Suprapubic skin (tissue), 4 donors: ENCODE measurements at regions not wholly inside any gene's neighbourhood (a gene's known extent, or its start where the extent isn't known, plus 50 kb on each side); places are given as distances from the start of the nearest gene placed in this dataset.

ENCODE experiments used
- DNase-seq, 2 donors: peaks; one replicate each; pipeline ENCODE4 v3.0.0-alpha.2; 2019; ENCODE audit warnings: low spot score in 2 of 2
- H3K27ac ChIP-seq: fragments of 200-600 bp; sonication (generic); one replicate; pipeline ENCODE4 v1.5.1; 2019
- H3K27me3 ChIP-seq: fragments of 200-600 bp; sonication (generic); one replicate; pipeline ENCODE4 v1.5.1; 2019
- H3K36me3 ChIP-seq: fragments of 200-600 bp; sonication (generic); one replicate; pipeline ENCODE4 v1.5.1; 2019
- H3K4me1 ChIP-seq: fragments of 200-600 bp; sonication (generic); one replicate; pipeline ENCODE4 v1.5.1; 2019
- H3K4me3 ChIP-seq: fragments of 200-600 bp; sonication (generic); one replicate; pipeline ENCODE4 v1.5.1; 2019; ENCODE audit warnings: mild to moderate bottlenecking
- H3K9me3 ChIP-seq: fragments of 200-600 bp; sonication (generic); one replicate; pipeline ENCODE4 v1.5.1; 2019
- CTCF ChIP-seq, 2 donors: fragments of 200-600 bp in 1 of 2; fragments of 450-650 bp in 1 of 2; sonication (generic) in 1 of 2; IDR thresholded peaks; one replicate each; pipeline ENCODE4 v1.5.1; 2016 to 2019; ENCODE audit warnings: antibody characterized with exemption in 2 of 2, mild to moderate bottlenecking in 1 of 2, moderate library complexity in 1 of 2
- EP300 ChIP-seq: sonication (generic); formaldehyde crosslinking; IDR thresholded peaks from one replicate; pipeline ENCODE4 v1.6.1; 2017; ENCODE audit warnings: antibody characterized with exemption
- POLR2A ChIP-seq, 2 donors: fragments of 450-650 bp; IDR thresholded peaks; one replicate each; pipeline ENCODE4 v1.6.1; 2017; ENCODE audit warnings: antibody characterized with exemption in 2 of 2, mild to moderate bottlenecking in 2 of 2, moderate library complexity in 2 of 2
- POLR2AphosphoS5 ChIP-seq, 3 donors: sonication (generic); formaldehyde crosslinking; IDR thresholded peaks; one replicate each; pipeline ENCODE4 v1.6.1; 2017; ENCODE audit warnings: antibody characterized with exemption in 3 of 3
- WGBS: methylation state at CpG from one replicate; pipeline ENCODE4 v1.1.5; 2018; 5-methylcytosine and 5-hydroxymethylcytosine counted together

GRCh38 chr1:59032228-59032627 is 248.4 kb upstream of the JUN start:
- TF ChIP-seq POLR2AphosphoS5 (IDR thresholded peaks at IDR 0.05) (no peak), EP300 (no peak), POLR2A (IDR thresholded peaks at IDR 0.05) (no peak), CTCF (IDR thresholded peaks at IDR 0.05) (no peak)
- Histone ChIP-seq H3K4me3 (no peak overlapping the region), H3K27me3 (no peaks in the 10 kb centered on the region), H3K4me1 (no peaks in the 10 kb centered on the region), H3K27ac (no peak overlapping the region), H3K9me3 (no peaks in the 10 kb centered on the region), H3K36me3 (no peaks in the 10 kb centered on the region)
- 89% methylated on average over 2 of the region's 2 CpGs for WGBS
- DNase-seq, result no peak

GRCh38 chr1:59033761-59034160 is 249.9 kb upstream of the JUN start:
- Histone ChIP-seq H3K9me3 (no peaks in the 10 kb centered on the region), H3K36me3 (no peaks in the 10 kb centered on the region), H3K4me1 (no peaks in the 10 kb centered on the region), H3K27ac (no peak overlapping the region), H3K4me3 (no peak overlapping the region), H3K27me3 (no peaks in the 10 kb centered on the region)
- 91% methylated on average over 4 of the region's 4 CpGs for WGBS
- TF ChIP-seq POLR2AphosphoS5 (IDR thresholded peaks at IDR 0.05), result no peak
- TF ChIP-seq POLR2A (IDR thresholded peaks at IDR 0.05), result no peak
- TF ChIP-seq CTCF (IDR thresholded peaks at IDR 0.05), result no peak
- TF ChIP-seq EP300, result no peak
- DNase-seq, result no peak

- 84% methylated on average over 10 of the region's 10 CpGs for WGBS
- H3K36me3 ChIP-seq, result no peaks in the 10 kb centered on the region
- no peak overlapping the region for H3K4me3 ChIP-seq
- TF ChIP-seq POLR2A (IDR thresholded peaks at IDR 0.05), result no peak
- no peak for TF ChIP-seq POLR2AphosphoS5 (IDR thresholded peaks at IDR 0.05)
- TF ChIP-seq CTCF (IDR thresholded peaks at IDR 0.05), result no peak
- TF ChIP-seq EP300, result no peak
- no peak for DNase-seq
- no peak overlapping the region for H3K27ac ChIP-seq
- H3K9me3 ChIP-seq, result no peaks in the 10 kb centered on the region
- H3K4me1 ChIP-seq, result peaks cover 3% of the 10 kb centered on the region
- H3K27me3 ChIP-seq, result no peaks in the 10 kb centered on the region
These were observed 251.1 kb upstream of the JUN start for GRCh38 chr1:59034925-59035324.

GRCh38 chr1:59039551-59039950 is 255.7 kb upstream of the JUN start:
- Histone ChIP-seq H3K36me3 (no peaks in the 10 kb centered on the region), H3K4me3 (no peak overlapping the region), H3K9me3 (no peaks in the 10 kb centered on the region), H3K27ac (no peak overlapping the region), H3K4me1 (peaks cover 18% of the 10 kb centered on the region), H3K27me3 (no peaks in the 10 kb centered on the region)
- DNase-seq, result no peak
- WGBS, result 57% methylated on average over 5 of the region's 5 CpGs
- TF ChIP-seq EP300 (no peak), POLR2AphosphoS5 (IDR thresholded peaks at IDR 0.05) (no peak), POLR2A (IDR thresholded peaks at IDR 0.05) (no peak), CTCF (IDR thresholded peaks at IDR 0.05) (no peak)

- no peaks in the 10 kb centered on the region for H3K9me3 ChIP-seq
- H3K4me1 ChIP-seq, result peaks cover 18% of the 10 kb centered on the region
- TF ChIP-seq POLR2A (IDR thresholded peaks at IDR 0.05) (no peak), POLR2AphosphoS5 (IDR thresholded peaks at IDR 0.05) (no peak), EP300 (no peak), CTCF (IDR thresholded peaks at IDR 0.05) (no peak)
- no peaks in the 10 kb centered on the region for H3K27me3 ChIP-seq
- 95% methylated on average over 2 of the region's 2 CpGs for WGBS
- H3K27ac ChIP-seq, result no peak overlapping the region
- no peaks in the 10 kb centered on the region for H3K36me3 ChIP-seq
- H3K4me3 ChIP-seq, result no peak overlapping the region
- DNase-seq, result no peak
These were observed 256.4 kb upstream of the FGGY start for GRCh38 chr1:59040486-59040885.
